ENCODE measurements at regions not wholly inside any gene's neighbourhood (a gene's known extent, or its start where the extent isn't known, plus 50 kb on each side); places are given as distances from the start of the nearest gene placed in this dataset.

GRCh38 chr11:82606738-82607137 lies 126.9 kb downstream of the FAM181B start:
- H3K36me3 ChIP-seq (ENCODE audit: control insufficient read depth, insufficient read depth, low read length), result no peaks in the 10 kb centered on the region
- no peak for TF ChIP-seq CTCF (IDR thresholded peaks at IDR 0.05; ENCODE audit: insufficient read depth, low read length, poor library complexity, severe bottlenecking)
- DNase-seq (ENCODE audit: extremely low read depth, insufficient read length), result no peak
- H3K27me3 ChIP-seq (replicated peaks; ENCODE audit: control insufficient read depth, insufficient read depth, low read length), result no peaks in the 10 kb centered on the region; the same call in 1 of the 2 replicates
- no peak overlapping the region for H3K4me3 ChIP-seq (replicated peaks; ENCODE audit: low read depth, low read length)

GRCh38 chr11:82601711-82602110 lies 132.0 kb downstream of the FAM181B start:
- no peak overlapping the region for H3K4me3 ChIP-seq (replicated peaks; ENCODE audit: low read depth, low read length)
- no peaks in the 10 kb centered on the region; the same call in 1 of the 2 replicates for H3K27me3 ChIP-seq (replicated peaks; ENCODE audit: control insufficient read depth, insufficient read depth, low read length)
- no peaks in the 10 kb centered on the region for H3K36me3 ChIP-seq (ENCODE audit: control insufficient read depth, insufficient read depth, low read length)
- no peak for TF ChIP-seq CTCF (IDR thresholded peaks at IDR 0.05; ENCODE audit: insufficient read depth, low read length, poor library complexity, severe bottlenecking)
- no peak for DNase-seq (ENCODE audit: extremely low read depth, insufficient read length)

- TF ChIP-seq CTCF (IDR thresholded peaks at IDR 0.05; ENCODE audit: insufficient read depth, low read length, poor library complexity, severe bottlenecking), result no peak
- no peaks in the 10 kb centered on the region for H3K36me3 ChIP-seq (ENCODE audit: control insufficient read depth, insufficient read depth, low read length)
- no peaks in the 10 kb centered on the region; the same call in 1 of the 2 replicates for H3K27me3 ChIP-seq (replicated peaks; ENCODE audit: control insufficient read depth, insufficient read depth, low read length)
- DNase-seq (ENCODE audit: extremely low read depth, insufficient read length), result no peak
- no peak overlapping the region for H3K4me3 ChIP-seq (replicated peaks; ENCODE audit: low read depth, low read length)
Measured at GRCh38 chr11:82599836-82600235, 133.8 kb downstream of the FAM181B start.

GRCh38 chr11:82586581-82586980 lies 147.1 kb downstream of the FAM181B start:
- H3K36me3 ChIP-seq (ENCODE audit: control insufficient read depth, insufficient read depth, low read length), result no peaks in the 10 kb centered on the region
- no peak for DNase-seq (ENCODE audit: extremely low read depth, insufficient read length)
- TF ChIP-seq CTCF (IDR thresholded peaks at IDR 0.05; ENCODE audit: insufficient read depth, low read length, poor library complexity, severe bottlenecking), result no peak
- no peak overlapping the region for H3K4me3 ChIP-seq (replicated peaks; ENCODE audit: low read depth, low read length)
- no peaks in the 10 kb centered on the region for H3K27me3 ChIP-seq (replicated peaks; ENCODE audit: control insufficient read depth, insufficient read depth, low read length)

- no peak for TF ChIP-seq CTCF (IDR thresholded peaks at IDR 0.05; ENCODE audit: insufficient read depth, low read length, poor library complexity, severe bottlenecking)
- H3K4me3 ChIP-seq (replicated peaks; ENCODE audit: low read depth, low read length), result no peak overlapping the region
- no peak for DNase-seq (ENCODE audit: extremely low read depth, insufficient read length)
Measured at GRCh38 chr11:82577246-82577645, 156.4 kb downstream of the FAM181B start.

GRCh38 chr11:82560836-82561235 lies 172.8 kb downstream of the FAM181B start:
- Histone ChIP-seq H3K27me3 (replicated peaks; ENCODE audit: control insufficient read depth, insufficient read depth, low read length) (no peaks in the 10 kb centered on the region), H3K4me3 (replicated peaks; ENCODE audit: low read depth, low read length) (no peak overlapping the region), H3K36me3 (ENCODE audit: control insufficient read depth, insufficient read depth, low read length) (no peaks in the 10 kb centered on the region)
- no peak for TF ChIP-seq CTCF (IDR thresholded peaks at IDR 0.05; ENCODE audit: insufficient read depth, low read length, poor library complexity, severe bottlenecking)
- DNase-seq (ENCODE audit: extremely low read depth, insufficient read length), result no peak

More at GRCh38 chr11:82577246-82577645, 156.4 kb downstream of the FAM181B start:
- no peaks in the 10 kb centered on the region; the same call in 1 of the 2 replicates for H3K27me3 ChIP-seq (replicated peaks; ENCODE audit: control insufficient read depth, insufficient read depth, low read length)
- H3K36me3 ChIP-seq (ENCODE audit: control insufficient read depth, insufficient read depth, low read length), result no peaks in the 10 kb centered on the region

Measured in GM06990 (cell line).